GM10266 (cell line): ENCODE measurements at regions not wholly inside any gene's neighbourhood (a gene's known extent, or its start where the extent isn't known, plus 50 kb on each side); places are given as distances from the start of the nearest gene placed in this dataset.

ENCODE experiments used
- DNase-seq: peaks from one replicate; pipeline ENCODE4 v3.0.0; 2012; ENCODE audit errors: extremely low spot score
- TF ChIP-seq, protein P1 (sequence below): IDR thresholded peaks from 2 replicates; pipeline ENCODE4 v1.5.1; 2012; ENCODE audit warnings: mild to moderate bottlenecking, low read depth; ENCODE audit not compliant: control insufficient read depth, insufficient read depth; ENCODE audit errors: missing control alignments

DNA sequence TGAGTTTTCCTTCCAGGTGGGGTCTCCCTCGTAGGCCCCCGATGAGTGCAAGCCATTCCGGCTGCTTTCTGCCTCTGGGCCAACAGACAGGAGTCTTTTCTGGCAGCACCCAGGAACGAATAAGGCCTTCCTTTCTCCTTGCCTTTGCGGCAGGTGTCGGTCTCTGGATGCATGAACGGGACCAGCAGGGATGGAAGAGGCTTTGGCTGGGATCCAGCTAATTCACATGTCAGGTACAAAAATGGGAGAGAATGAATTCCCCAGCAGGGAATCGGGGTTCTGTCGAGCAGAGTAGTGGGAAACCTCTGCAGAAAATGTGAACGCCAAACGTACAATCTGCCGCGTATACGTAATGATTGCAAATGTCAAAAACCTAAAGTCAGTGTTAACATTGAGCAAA is 146.1 kb upstream of the TBL1X start:
- DNase-seq = no peak
- TF ChIP-seq, protein P1, sequence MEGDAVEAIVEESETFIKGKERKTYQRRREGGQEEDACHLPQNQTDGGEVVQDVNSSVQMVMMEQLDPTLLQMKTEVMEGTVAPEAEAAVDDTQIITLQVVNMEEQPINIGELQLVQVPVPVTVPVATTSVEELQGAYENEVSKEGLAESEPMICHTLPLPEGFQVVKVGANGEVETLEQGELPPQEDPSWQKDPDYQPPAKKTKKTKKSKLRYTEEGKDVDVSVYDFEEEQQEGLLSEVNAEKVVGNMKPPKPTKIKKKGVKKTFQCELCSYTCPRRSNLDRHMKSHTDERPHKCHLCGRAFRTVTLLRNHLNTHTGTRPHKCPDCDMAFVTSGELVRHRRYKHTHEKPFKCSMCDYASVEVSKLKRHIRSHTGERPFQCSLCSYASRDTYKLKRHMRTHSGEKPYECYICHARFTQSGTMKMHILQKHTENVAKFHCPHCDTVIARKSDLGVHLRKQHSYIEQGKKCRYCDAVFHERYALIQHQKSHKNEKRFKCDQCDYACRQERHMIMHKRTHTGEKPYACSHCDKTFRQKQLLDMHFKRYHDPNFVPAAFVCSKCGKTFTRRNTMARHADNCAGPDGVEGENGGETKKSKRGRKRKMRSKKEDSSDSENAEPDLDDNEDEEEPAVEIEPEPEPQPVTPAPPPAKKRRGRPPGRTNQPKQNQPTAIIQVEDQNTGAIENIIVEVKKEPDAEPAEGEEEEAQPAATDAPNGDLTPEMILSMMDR = no peak

DNA sequence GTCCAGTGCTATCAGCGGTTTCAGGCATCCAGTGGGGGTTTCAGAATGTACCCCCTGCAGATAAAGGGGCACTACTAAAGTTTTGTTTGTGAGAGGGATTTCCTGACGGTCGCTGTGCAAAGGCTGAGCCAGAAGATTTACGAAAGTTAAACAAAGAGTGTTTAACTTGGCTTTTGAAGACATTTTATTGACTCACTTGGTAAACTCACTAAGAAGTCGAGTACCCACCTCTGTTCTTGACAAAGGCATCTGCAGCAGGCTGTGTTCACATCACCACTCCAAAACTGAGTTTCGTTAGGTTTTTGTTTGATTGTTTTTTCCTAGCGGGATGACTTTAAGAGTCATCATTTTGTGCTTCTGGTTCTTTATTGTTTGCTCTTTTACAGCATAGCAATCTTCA is 143.9 kb upstream of the TBL1X start:
- no peak for DNase-seq
- TF ChIP-seq, protein P1 = no peak

DNA sequence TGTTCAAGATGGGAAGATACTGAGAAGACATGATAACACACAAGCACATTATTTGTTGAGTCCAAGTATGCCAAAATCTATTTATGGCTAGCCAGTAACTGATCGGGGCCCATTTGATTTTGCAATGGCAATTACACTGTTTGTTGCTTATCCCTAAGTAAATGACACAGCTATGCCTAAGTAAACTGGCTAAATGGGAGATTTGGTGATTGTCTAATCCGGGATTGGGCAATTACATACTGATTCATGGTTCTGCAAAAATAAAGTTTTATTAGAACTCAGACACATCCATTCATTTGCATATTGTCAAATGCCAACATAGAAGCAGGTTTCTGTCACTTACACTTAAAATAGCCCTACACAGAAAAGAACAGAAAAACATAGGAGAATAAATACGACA is 140.2 kb upstream of the TBL1X start:
- TF ChIP-seq, protein P1 = no peak
- no peak for DNase-seq

DNA sequence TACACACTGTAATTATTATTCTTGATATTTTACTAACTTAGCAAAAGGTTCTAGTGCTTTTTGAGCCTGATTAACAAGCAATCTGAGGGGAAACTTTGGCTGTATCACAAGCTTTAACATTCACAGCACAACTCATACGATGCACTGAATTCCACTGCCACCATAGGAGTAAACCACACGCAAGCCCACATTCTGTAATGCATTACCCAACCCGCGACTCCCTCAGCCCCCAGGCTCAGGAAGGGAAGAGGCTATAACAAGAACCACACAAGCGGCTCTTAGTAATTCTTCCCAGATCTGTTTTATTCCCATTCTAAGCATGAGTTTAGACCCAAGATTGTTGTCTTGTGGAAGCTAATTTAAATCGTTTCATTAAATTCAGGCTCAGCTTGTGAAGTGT is 138.5 kb upstream of the TBL1X start:
- TF ChIP-seq, protein P1 = no peak
- no peak for DNase-seq

DNA sequence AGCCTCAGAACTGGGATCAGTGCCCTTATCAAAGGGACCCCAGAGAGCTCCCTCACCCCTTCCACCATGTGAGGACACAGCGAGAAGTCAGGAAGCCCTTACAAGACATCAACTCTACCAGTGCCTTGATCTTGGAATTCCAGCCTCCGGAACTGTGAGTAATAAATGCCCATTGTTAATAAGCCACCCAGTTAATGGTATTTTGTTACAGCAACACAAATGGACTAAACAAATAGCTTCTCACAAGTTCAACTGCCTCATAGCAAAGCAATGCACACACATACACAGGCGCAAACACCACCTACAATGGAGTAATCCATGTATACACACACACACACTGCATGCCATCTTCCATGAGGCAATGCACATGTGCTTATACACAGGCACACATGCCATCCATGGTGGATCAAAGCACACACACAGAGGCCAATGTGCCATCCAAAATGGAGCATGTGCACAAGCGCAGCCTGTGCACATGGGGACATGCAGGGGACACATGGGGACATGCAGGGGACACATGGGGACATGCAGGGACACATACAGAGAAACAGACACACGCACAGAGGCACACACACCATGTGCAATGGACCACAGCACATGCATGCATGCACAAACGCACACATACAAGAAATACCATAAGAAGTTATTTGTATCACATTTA is 137.6 kb upstream of the TBL1X start:
- TF ChIP-seq, protein P1 = no peak
- DNase-seq = no peak

DNA sequence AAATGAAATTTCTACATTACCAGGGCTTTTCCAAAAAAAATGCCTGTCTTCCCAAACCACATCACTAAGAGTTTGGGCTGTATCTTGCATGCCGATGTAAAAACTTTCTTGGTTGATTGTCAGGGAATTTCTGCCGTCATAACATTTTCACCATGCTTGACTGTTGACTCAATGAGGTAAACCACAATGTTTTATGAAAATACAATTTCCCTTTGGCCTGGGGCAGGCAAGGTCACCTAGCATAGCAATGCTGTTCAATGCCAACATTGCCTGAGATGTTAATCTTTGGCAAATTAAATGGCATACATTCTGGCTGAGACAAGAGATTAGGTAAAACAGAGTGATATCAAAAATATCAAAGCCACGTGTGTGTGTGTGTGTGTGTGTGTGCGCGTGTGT is 137.1 kb upstream of the TBL1X start:
- DNase-seq = no peak
- TF ChIP-seq, protein P1 = no peak

DNA sequence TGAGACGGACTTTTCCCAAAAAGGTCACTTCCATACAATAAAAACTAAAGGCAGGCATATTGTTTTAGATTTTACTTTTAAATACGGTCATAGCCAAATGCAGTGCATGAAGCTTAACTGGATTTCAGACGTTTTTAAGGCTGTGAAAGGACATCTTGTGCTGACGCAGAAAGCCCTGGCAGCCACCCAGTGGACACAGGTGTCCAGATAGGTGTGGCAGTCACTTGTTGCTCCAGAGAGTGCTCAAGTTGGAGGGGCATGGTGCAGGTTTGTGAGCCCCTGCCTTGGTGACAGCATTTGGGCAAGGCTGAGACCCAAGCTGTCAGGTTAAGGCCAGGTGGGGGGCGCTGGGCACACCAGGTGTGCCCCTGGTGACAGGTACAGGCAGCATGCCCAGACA is 135.8 kb upstream of the TBL1X start:
- TF ChIP-seq, protein P1 = no peak
- DNase-seq = no peak
